ENCODE measurements at regions not wholly inside any gene's neighbourhood (a gene's known extent, or its start where the extent isn't known, plus 50 kb on each side); places are given as distances from the start of the nearest gene placed in this dataset.
"Not testable (repeated sequence)": the region's sequence is repeated elsewhere in the genome, so short reads cannot be mapped to it uniquely, and the experiment has no call there.

DNA sequence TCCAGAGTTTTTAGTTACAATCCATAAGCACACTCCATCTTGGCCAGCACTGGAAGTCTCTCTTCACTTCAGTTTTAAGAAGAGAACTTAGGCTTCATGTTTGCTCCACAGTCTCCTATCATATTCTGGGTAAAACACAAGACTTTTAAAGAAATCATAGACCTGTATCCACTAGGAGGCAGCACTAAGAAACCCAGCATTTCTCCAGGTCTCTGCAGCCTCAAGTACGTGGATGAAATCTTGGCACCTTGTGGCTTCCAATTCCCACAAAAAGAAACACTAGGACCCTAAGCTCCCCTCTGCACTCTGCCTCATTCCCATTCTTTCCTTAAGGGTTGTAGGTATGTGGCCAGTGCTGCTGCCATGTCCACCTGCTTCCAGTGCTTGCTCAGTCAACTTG lies 367.3 kb upstream of the CASK start:
- TF ChIP-seq CTCF (IDR thresholded peaks at IDR 0.05; ENCODE audit: insufficient read depth, low read length, poor library complexity, severe bottlenecking) = peak; percentile 27
- H3K36me3 ChIP-seq (ENCODE audit: control insufficient read depth, insufficient read depth, low read length) = no peaks in the 10 kb centered on the region
- H3K27me3 ChIP-seq (ENCODE audit: control insufficient read depth, insufficient read depth, low read length) = no peaks in the 10 kb centered on the region
- DNase-seq (ENCODE audit: low read depth) = no peak
- H3K4me3 ChIP-seq (ENCODE audit: low read depth, low read length) = no peak overlapping the region

DNA sequence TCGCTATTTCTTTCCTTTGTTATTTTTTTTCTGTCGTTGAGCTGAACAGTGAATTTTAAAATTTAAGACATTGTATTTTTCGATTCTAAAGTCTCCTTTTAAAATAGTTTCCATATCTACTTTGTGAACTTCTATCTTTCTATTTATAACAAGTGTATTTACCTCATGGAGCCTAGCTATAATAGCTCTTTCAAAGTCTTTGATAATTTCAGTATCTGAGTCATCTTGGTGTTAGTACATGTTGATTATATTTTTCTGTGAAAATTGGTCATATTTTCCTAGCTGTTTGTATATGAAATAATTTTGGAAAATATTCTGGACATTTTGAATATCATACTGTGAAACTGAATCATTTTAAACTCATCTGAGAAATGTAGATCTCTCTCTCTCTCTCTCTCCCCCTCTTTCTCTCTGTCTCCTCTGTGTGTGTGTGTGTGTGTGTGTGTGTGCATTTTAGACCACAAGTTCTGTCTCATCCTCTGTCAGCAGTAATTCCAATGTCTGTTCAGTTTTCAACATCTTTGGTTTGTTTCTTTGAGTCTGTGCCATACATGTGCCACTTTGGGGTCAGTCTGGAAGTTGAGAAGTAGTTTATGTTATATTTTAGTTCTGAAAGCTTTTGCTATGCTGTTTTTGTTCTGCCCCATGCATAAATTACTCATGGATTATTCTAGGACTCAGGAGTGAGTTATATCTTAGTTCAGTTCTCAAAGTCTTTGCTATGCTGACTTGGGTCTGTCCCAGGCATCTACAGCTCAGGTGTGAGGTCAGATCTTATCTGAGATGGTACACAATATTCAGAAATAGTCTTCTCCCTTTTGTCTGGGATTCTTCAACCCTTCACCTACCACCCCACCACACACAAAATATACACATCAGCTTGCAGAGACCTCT lies 366.4 kb upstream of the CASK start:
- H3K36me3 ChIP-seq (ENCODE audit: control insufficient read depth, insufficient read depth, low read length) = no peaks in the 10 kb centered on the region
- H3K4me3 ChIP-seq (ENCODE audit: low read depth, low read length) = no peak overlapping the region
- no peak for TF ChIP-seq CTCF (IDR thresholded peaks at IDR 0.05; ENCODE audit: insufficient read depth, low read length, poor library complexity, severe bottlenecking)
- DNase-seq (ENCODE audit: low read depth) = no peak
- H3K27me3 ChIP-seq (ENCODE audit: control insufficient read depth, insufficient read depth, low read length) = no peaks in the 10 kb centered on the region

- not testable (repeated sequence) for H3K27me3 ChIP-seq (ENCODE audit: control insufficient read depth, insufficient read depth, low read length); DNase-seq (ENCODE audit: low read depth); H3K36me3 ChIP-seq (ENCODE audit: control insufficient read depth, insufficient read depth, low read length); H3K4me3 ChIP-seq (ENCODE audit: low read depth, low read length)
Observed at GRCh38 chrX:42285681-42286080, 362.3 kb upstream of the CASK start.

DNA sequence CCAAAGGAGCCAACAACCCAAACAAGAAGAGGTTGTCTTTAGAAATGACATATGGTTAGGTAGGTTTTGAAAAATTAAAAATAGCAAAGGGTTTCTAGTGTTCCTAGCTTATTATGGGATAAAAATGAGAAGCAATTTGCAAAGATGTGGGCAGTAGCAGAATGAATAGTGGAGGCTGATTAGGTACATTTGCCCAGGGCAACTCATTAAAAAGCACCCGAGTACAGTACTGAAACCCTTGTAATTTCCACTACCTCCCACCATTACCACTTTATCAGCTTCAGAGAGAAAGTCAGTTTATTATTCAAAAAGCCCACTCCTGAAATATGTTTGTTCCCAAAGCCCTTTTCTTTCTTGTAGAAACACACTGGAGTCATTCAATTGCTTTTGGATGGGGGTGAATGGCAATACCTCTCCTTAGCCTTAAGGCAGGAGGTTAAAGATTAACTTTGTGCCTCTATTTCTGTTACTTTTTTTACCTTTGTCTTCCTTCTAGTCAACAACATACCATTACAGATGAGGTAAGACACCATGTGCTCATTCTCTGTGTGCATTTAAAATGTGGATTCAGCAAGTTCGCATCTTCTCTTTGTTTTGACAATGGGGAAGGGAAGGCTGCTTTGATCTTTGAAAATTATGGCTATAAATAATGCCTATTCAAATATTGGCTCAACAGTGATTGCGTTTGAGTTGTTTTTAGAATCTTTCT lies 353.8 kb upstream of the CASK start:
- H3K4me3 ChIP-seq (ENCODE audit: low read depth, low read length) = no peak overlapping the region
- no peak for TF ChIP-seq CTCF (IDR thresholded peaks at IDR 0.05; ENCODE audit: insufficient read depth, low read length, poor library complexity, severe bottlenecking)
- peak; percentile 23 for DNase-seq (ENCODE audit: low read depth)
- H3K27me3 ChIP-seq (ENCODE audit: control insufficient read depth, insufficient read depth, low read length) = no peaks in the 10 kb centered on the region
- no peaks in the 10 kb centered on the region for H3K36me3 ChIP-seq (ENCODE audit: control insufficient read depth, insufficient read depth, low read length)

DNA sequence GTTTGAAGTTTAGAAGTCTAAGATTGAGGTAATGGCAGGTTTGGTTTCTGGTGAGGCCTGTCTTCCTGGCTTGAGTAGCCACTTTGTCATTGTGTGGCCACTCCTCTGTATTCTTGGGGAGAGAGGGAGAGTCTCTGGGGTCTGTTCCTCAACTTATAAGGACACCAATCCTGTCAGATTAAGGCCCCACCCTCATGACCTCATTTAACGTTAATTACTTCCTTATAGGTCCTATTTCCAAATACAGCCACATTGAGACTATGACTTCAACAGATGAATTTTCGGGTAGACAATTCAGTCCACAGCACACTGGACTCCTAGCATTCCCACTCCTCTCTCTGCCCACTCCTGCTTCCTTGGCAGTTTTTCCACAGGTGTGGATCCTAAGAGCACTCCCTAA lies 350.8 kb upstream of the CASK start:
- TF ChIP-seq CTCF (IDR thresholded peaks at IDR 0.05; ENCODE audit: insufficient read depth, low read length, poor library complexity, severe bottlenecking) = no peak
- no peaks in the 10 kb centered on the region for H3K27me3 ChIP-seq (ENCODE audit: control insufficient read depth, insufficient read depth, low read length)
- no peak for DNase-seq (ENCODE audit: low read depth)
- no peaks in the 10 kb centered on the region for H3K36me3 ChIP-seq (ENCODE audit: control insufficient read depth, insufficient read depth, low read length)
- no peak overlapping the region for H3K4me3 ChIP-seq (ENCODE audit: low read depth, low read length)

DNA sequence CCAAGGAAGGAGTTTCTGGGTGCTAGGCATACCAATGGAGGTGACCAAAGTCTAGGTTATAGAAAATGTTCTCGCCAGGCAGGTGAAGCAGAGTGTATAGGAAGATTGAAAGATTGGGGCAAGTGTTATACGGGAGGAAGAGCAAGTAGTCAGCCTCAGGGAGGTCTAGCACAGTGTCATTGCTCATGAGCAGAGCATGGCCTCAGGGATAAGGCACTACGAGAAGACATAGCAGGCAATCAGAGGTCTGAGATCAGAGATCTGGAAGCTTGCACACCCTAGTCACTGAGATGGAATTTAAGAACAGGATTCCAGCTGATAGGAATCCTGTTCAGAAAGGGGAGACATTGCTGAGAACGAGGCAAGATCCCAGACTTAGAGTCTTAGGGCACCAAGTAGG lies 350.0 kb upstream of the CASK start:
- no peak for TF ChIP-seq CTCF (IDR thresholded peaks at IDR 0.05; ENCODE audit: insufficient read depth, low read length, poor library complexity, severe bottlenecking)

More for the DNA sequence above, 350.0 kb upstream of the CASK start:
- Histone ChIP-seq H3K27me3 (ENCODE audit: control insufficient read depth, insufficient read depth, low read length) (no peaks in the 10 kb centered on the region), H3K4me3 (ENCODE audit: low read depth, low read length) (no peak overlapping the region), H3K36me3 (ENCODE audit: control insufficient read depth, insufficient read depth, low read length) (no peaks in the 10 kb centered on the region)
- no peak for DNase-seq (ENCODE audit: low read depth)
